NCI-H1694 treated with DMSO at 0.1 percent for 48 hours (cell line): ENCODE measurements at regions not wholly inside any gene's neighbourhood (a gene's known extent, or its start where the extent isn't known, plus 50 kb on each side); places are given as distances from the start of the nearest gene placed in this dataset.
"Not testable (repeated sequence)": the region's sequence is repeated elsewhere in the genome, so short reads cannot be mapped to it uniquely, and the experiment has no call there.

Experiments
- DNase-seq: peaks from one replicate; lab custom pipeline; 2025; lab: John Stamatoyannopoulos, UW

GRCh38 chr10:21057436-21057835 lies 160.3 kb upstream of the NEBL start:
- no peak for DNase-seq

GRCh38 chr10:21056461-21056860 lies 159.3 kb upstream of the NEBL start:
- no peak for DNase-seq

- no peak for DNase-seq
Observed at GRCh38 chr10:21055339-21056135, 158.4 kb upstream of the NEBL start.

- no peak for DNase-seq
Observed at GRCh38 chr10:21053953-21054690, 157.0 kb upstream of the NEBL start.

- DNase-seq = no peak
Observed at GRCh38 chr10:21052709-21053104, 155.6 kb upstream of the NEBL start.

GRCh38 chr10:21052072-21052708 lies 155.1 kb upstream of the NEBL start:
- no peak for DNase-seq

- no peak for DNase-seq
Observed at GRCh38 chr10:21049482-21049881, 152.4 kb upstream of the NEBL start.

- DNase-seq = no peak
Observed at GRCh38 chr10:21048068-21048467, 151.0 kb upstream of the NEBL start.

- no peak for DNase-seq
Observed at GRCh38 chr10:21047511-21047910, 150.4 kb upstream of the NEBL start.

- DNase-seq = no peak
Observed at GRCh38 chr10:21047096-21047495, 150.0 kb upstream of the NEBL start.

GRCh38 chr10:21043044-21043443 lies 145.9 kb upstream of the NEBL start:
- DNase-seq = no peak

GRCh38 chr10:21042536-21042935 lies 145.4 kb upstream of the NEBL start:
- no peak for DNase-seq

- DNase-seq = no peak
Observed at GRCh38 chr10:21041763-21042458, 144.8 kb upstream of the NEBL start.

- no peak for DNase-seq
Observed at GRCh38 chr10:21039721-21040120, 142.6 kb upstream of the NEBL start.

GRCh38 chr10:21036757-21037156 lies 139.6 kb upstream of the NEBL start:
- no peak for DNase-seq

- DNase-seq = not testable (repeated sequence)
Observed at GRCh38 chr10:21034770-21035169, 137.7 kb upstream of the NEBL start.

- DNase-seq = no peak
Observed at GRCh38 chr10:21034241-21034640, 137.1 kb upstream of the NEBL start.

- no peak for DNase-seq
Observed at GRCh38 chr10:21032587-21033319, 135.6 kb upstream of the NEBL start.

- no peak for DNase-seq
Observed at GRCh38 chr10:21031232-21031795, 134.2 kb upstream of the NEBL start.

- no peak for DNase-seq
Observed at GRCh38 chr10:21030091-21030490, 133.0 kb upstream of the NEBL start.

GRCh38 chr10:21022821-21023220 lies 125.7 kb upstream of the NEBL start:
- DNase-seq = no peak
